K562 (cell line): ENCODE measurements at regions not wholly inside any gene's neighbourhood (a gene's known extent, or its start where the extent isn't known, plus 50 kb on each side); places are given as distances from the start of the nearest gene placed in this dataset.

ENCODE experiments used
- CAMTA2 ChIP-seq: fragments of 250-450 bp; sonication (Bioruptor Pico); conservative IDR thresholded peaks from 2 replicates; pipeline ENCODE4 v1.5.1; 2022
- CTCFL ChIP-seq: IDR thresholded peaks from 2 replicates; pipeline ENCODE4 v1.6.1; 2011; ENCODE audit warnings: borderline replicate concordance, low read depth, mild to moderate bottlenecking, moderate library complexity, low read length; ENCODE audit not compliant: insufficient read depth, poor library complexity, severe bottlenecking
- GABPB2 ChIP-seq: fragments of 250-450 bp; sonication (Bioruptor Pico); conservative IDR thresholded peaks from 2 replicates; pipeline ENCODE4 v1.5.1; 2021; ENCODE audit warnings: mild to moderate bottlenecking
- GTF2E2 ChIP-seq: fragments of 200-800 bp; sonication (Bioruptor generic); IDR thresholded peaks from 2 replicates; pipeline ENCODE4 v1.6.1; 2016; ENCODE audit warnings: missing genetic modification characterization, missing compliant biosample characterization
- HMBOX1 ChIP-seq: sonication (generic); IDR thresholded peaks from 2 replicates; pipeline ENCODE4 v1.6.1; 2016
- HOMEZ ChIP-seq: fragments of 250-450 bp; sonication (Bioruptor Pico); IDR thresholded peaks from 2 replicates; pipeline ENCODE4 v1.4.0; 2020; ENCODE audit warnings: mild to moderate bottlenecking, moderate library complexity
- NCOR1 ChIP-seq: fragments of 450-650 bp; IDR thresholded peaks from 2 replicates; pipeline ENCODE4 v1.6.1; 2016; ENCODE audit warnings: mild to moderate bottlenecking, moderate library complexity
- PKNOX1 ChIP-seq: fragments of 450-650 bp; IDR thresholded peaks from 2 replicates; pipeline ENCODE4 v1.6.1; 2016
- POLR2A ChIP-seq: fragments of 450-650 bp; conservative IDR thresholded peaks from 2 replicates; pipeline ENCODE4 v1.6.1; 2016
- SMAD3 ChIP-seq: fragments of 450-650 bp; formaldehyde crosslinking; conservative IDR thresholded peaks from 2 replicates; pipeline ENCODE4 v1.4.0; 2020; ENCODE audit warnings: mild to moderate bottlenecking
- SMARCC2 ChIP-seq: fragments of 450-650 bp; IDR thresholded peaks from 2 replicates; pipeline ENCODE4 v1.6.1; 2017; ENCODE audit warnings: antibody characterized with exemption, moderate library complexity, mild to moderate bottlenecking, low read depth
- SP1 ChIP-seq: sonication (generic); formaldehyde crosslinking; IDR thresholded peaks from 2 replicates; pipeline ENCODE4 v1.8.1; 2022; ENCODE audit warnings: mild to moderate bottlenecking, missing genetic modification reagents
- ZNF12 ChIP-seq: sonication (generic); formaldehyde crosslinking; IDR thresholded peaks from 2 replicates; pipeline ENCODE4 v1.4.0; 2020; ENCODE audit warnings: mild to moderate bottlenecking, missing genetic modification reagents
- ZNF239 ChIP-seq: fragments of 250-450 bp; sonication (Bioruptor Pico); IDR thresholded peaks from 2 replicates; pipeline ENCODE4 v1.4.0; 2020; ENCODE audit warnings: mild to moderate bottlenecking
- ZNF24 ChIP-seq: fragments of 450-650 bp; IDR thresholded peaks from 2 replicates; pipeline ENCODE4 v1.6.1; 2016
- ZNF408 ChIP-seq: fragments of 250-450 bp; sonication (Bioruptor Pico); IDR thresholded peaks from 2 replicates; pipeline ENCODE4 v1.4.0; 2020; ENCODE audit warnings: low read depth, mild to moderate bottlenecking, moderate library complexity
- ZNF639 ChIP-seq, 2 experiments: fragments of 200-800 bp in 1 of 2; sonication (Bioruptor generic) in 1 of 2; sonication (generic) in 1 of 2; formaldehyde crosslinking in 1 of 2; IDR thresholded peaks in 1 of 2; conservative IDR thresholded peaks in 1 of 2; 2 replicates each; pipeline versions ENCODE4 v1.5.0 to v1.6.1; 2016 to 2020; ENCODE audit warnings: missing compliant biosample characterization in 1 of 2, missing genetic modification characterization in 1 of 2, missing genetic modification reagents in 1 of 2

- 0 out of 2 replicates have a peak, but pooled peaks have one; percentile 33 for TF ChIP-seq SP1 (CRISPR knock-in tag)
- no peak for TF ChIP-seq ZNF24
- TF ChIP-seq GTF2E2, result no peak
- TF ChIP-seq GABPB2 (CRISPR knock-in tag), result no peak
- TF ChIP-seq NCOR1, result no peak
- TF ChIP-seq HMBOX1, result 0 out of 2 replicates have a peak, but pooled peaks have one; percentile 27
- TF ChIP-seq CAMTA2, result no peak
- peak; percentile 96 for TF ChIP-seq PKNOX1
- TF ChIP-seq ZNF639 (CRISPR knock-in tag; conservative IDR thresholded peaks at IDR 0.05 in 1 of 2, IDR thresholded peaks at IDR 0.05 in 1 of 2), result no peak
- TF ChIP-seq SMARCC2, result no peak
- no peak for TF ChIP-seq ZNF408 (CRISPR knock-in tag)
- TF ChIP-seq SMAD3 (CRISPR knock-in tag), result no peak
- no peak for TF ChIP-seq HOMEZ
- TF ChIP-seq ZNF12 (CRISPR knock-in tag), result no peak
- TF ChIP-seq POLR2A, result no peak
- no peak for TF ChIP-seq ZNF239
- TF ChIP-seq CTCFL, result no peak
These were observed 76.9 kb downstream of the HES1 start (continued) for GRCh38 chr3:194212845-194213331.
